Fibroblast of lung (primary cell): ENCODE measurements at regions not wholly inside any gene's neighbourhood (a gene's known extent, or its start where the extent isn't known, plus 50 kb on each side); places are given as distances from the start of the nearest gene placed in this dataset.

Experiments used
- DNase-seq, 2 donors: peaks; one replicate each; pipeline versions ENCODE4 v3.0.0 to v3.0.0-alpha.2; 2010; ENCODE audit warnings: low read depth in 2 of 2
- H2AFZ ChIP-seq: 2 replicates; pipeline ENCODE4 v1.5.1; 2012; ENCODE audit warnings: low read length, control low read depth, inconsistent platforms
- H3K27ac ChIP-seq: 2 replicates; pipeline ENCODE4 v1.5.1; 2011; ENCODE audit warnings: low read length, control low read depth; ENCODE audit not compliant: insufficient read depth
- H3K27me3 ChIP-seq: 2 replicates; pipeline ENCODE4 v1.5.1; 2011; ENCODE audit warnings: mild to moderate bottlenecking, low read length; ENCODE audit not compliant: control insufficient read depth, insufficient read depth
- H3K36me3 ChIP-seq: 2 replicates; pipeline ENCODE4 v1.5.1; 2011; ENCODE audit warnings: low read length; ENCODE audit not compliant: control insufficient read depth, insufficient read depth
- H3K4me1 ChIP-seq: 2 replicates; pipeline ENCODE4 v1.5.1; 2011; ENCODE audit warnings: low read length; ENCODE audit not compliant: control insufficient read depth, insufficient read depth; ENCODE audit errors: extremely low read depth
- H3K4me2 ChIP-seq: 2 replicates; pipeline ENCODE4 v1.5.1; 2011; ENCODE audit warnings: low read length, control low read depth; ENCODE audit not compliant: insufficient read depth; ENCODE audit errors: extremely low read depth
- H3K4me3 ChIP-seq, 4 experiments: fragments of 200-600 bp in 1 of 4; sonication (generic) in 1 of 4; replicated peaks in 1 of 4; 2 replicates each; pipeline ENCODE4 v1.5.1; 2011 to 2016; ENCODE audit warnings: low read length in 4 of 4, low read depth in 3 of 4, mild to moderate bottlenecking in 3 of 4, control low read depth in 2 of 4, inconsistent platforms in 1 of 4, mixed read lengths in 1 of 4; ENCODE audit not compliant: insufficient read depth in 1 of 4; ENCODE audit errors: control extremely low read depth in 1 of 4
- H3K79me2 ChIP-seq: 2 replicates; pipeline ENCODE4 v1.5.1; 2012; ENCODE audit warnings: mild to moderate bottlenecking, low read length, inconsistent platforms; ENCODE audit not compliant: control insufficient read depth, insufficient read depth
- H3K9ac ChIP-seq: 2 replicates; pipeline ENCODE4 v1.5.1; 2011; ENCODE audit warnings: mild to moderate bottlenecking, low read length, control low read depth; ENCODE audit not compliant: insufficient read depth
- H3K9me3 ChIP-seq: 2 replicates; pipeline ENCODE4 v1.5.1; 2012; ENCODE audit warnings: low read depth, low read length; ENCODE audit not compliant: control insufficient read depth, insufficient read depth
- H4K20me1 ChIP-seq: 2 replicates; pipeline ENCODE4 v1.5.1; 2011; ENCODE audit warnings: low read length; ENCODE audit not compliant: control insufficient read depth, insufficient read depth; ENCODE audit errors: extremely low read depth
- EZH2 ChIP-seq: IDR thresholded peaks from 2 replicates; pipeline ENCODE4 v1.5.1; 2012; ENCODE audit warnings: low read length, control low read depth, mild to moderate bottlenecking; ENCODE audit errors: missing control alignments
- TF ChIP-seq, protein P1 (sequence below), 2 donors: IDR thresholded peaks in 1 of 2; conservative IDR thresholded peaks in 1 of 2; 1 replicate in 1 of 2; 2 replicates in 1 of 2; pipeline ENCODE4 v1.5.1; 2011 to 2012; ENCODE audit warnings: low read length in 2 of 2, control low read depth in 1 of 2, inconsistent platforms in 1 of 2, low read depth in 1 of 2, mild to moderate bottlenecking in 1 of 2

DNA sequence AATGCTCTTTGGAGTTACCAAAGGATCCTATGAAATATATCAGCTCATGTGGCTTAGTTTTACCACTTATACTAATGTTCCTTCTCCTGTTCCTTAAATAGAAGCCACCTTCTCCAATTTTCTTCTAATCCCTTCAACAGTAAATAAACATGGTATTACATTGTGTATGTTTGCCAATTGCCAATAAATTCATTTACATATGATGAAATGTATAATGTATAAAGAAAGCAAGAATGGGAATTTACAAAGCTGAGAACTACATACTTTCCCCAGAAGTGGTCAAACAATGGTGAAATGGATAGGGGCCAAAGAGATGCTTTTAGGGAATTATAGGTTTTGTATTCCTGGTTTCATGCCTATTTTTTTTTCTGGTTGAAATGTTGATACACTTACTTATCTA is 894.2 kb upstream of the CRIM1 start:
- Histone ChIP-seq H3K4me3 (no peak overlapping the region), H2AFZ (no peak overlapping the region), H3K27me3 (no peaks in the 10 kb centered on the region), H3K9me3 (no peaks in the 10 kb centered on the region), H3K9ac (no peak overlapping the region), H4K20me1 (no peaks in the 10 kb centered on the region), H3K4me2 (no peak overlapping the region), H3K27ac (no peak overlapping the region), H3K79me2 (no peaks in the 10 kb centered on the region), H3K4me1 (peaks cover 2% of the 10 kb centered on the region), H3K36me3 (no peaks in the 10 kb centered on the region)
- no peak for DNase-seq
- TF ChIP-seq EZH2: no peak
- TF ChIP-seq, protein P1, sequence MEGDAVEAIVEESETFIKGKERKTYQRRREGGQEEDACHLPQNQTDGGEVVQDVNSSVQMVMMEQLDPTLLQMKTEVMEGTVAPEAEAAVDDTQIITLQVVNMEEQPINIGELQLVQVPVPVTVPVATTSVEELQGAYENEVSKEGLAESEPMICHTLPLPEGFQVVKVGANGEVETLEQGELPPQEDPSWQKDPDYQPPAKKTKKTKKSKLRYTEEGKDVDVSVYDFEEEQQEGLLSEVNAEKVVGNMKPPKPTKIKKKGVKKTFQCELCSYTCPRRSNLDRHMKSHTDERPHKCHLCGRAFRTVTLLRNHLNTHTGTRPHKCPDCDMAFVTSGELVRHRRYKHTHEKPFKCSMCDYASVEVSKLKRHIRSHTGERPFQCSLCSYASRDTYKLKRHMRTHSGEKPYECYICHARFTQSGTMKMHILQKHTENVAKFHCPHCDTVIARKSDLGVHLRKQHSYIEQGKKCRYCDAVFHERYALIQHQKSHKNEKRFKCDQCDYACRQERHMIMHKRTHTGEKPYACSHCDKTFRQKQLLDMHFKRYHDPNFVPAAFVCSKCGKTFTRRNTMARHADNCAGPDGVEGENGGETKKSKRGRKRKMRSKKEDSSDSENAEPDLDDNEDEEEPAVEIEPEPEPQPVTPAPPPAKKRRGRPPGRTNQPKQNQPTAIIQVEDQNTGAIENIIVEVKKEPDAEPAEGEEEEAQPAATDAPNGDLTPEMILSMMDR (conservative IDR thresholded peaks at IDR 0.05 in 1 of 2, IDR thresholded peaks at IDR 0.05 in 1 of 2; ENCODE audit: low read depth in 1 of 2, low read length in 2 of 2): no peak

DNA sequence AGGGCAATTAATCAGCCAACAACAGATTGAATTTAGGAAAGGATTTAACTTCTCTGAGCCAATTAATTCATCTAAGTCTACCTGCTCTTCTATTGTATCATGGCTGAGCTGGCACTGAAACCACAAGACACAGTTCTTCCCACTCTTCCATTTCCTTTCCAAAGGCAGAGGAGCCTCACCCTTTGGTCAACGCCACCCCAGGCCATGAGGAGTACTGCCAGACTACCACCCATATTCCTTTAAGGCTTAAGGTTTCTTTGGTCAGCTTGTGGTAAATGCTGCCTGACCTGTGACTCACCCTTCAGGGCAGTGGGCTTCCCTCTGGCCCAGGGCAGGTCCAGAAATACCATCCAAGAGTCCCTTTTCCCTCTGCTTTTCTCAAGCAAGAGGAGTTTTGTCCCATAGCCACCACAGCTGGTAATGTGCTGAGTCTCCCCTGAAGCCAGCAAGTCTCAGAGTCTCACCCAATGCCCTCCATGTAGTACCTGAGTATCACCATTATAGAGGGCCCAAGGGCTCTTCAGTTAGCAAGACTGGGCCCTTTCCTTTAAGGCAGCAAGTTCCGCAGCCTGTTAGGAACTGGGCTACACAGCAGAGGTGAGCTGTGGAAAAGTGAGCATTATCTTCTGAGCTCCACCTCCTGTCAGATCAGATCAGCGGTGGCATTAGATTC is 900.5 kb upstream of the CRIM1 start:
- H3K27ac ChIP-seq: no peak overlapping the region
- no peak overlapping the region for H3K9ac ChIP-seq
- H4K20me1 ChIP-seq: no peaks in the 10 kb centered on the region
- no peaks in the 10 kb centered on the region for H3K36me3 ChIP-seq
- H3K9me3 ChIP-seq: no peaks in the 10 kb centered on the region
- peak in 1 of 2 donors; percentile 42 for DNase-seq
- H2AFZ ChIP-seq: no peak overlapping the region
- no peak overlapping the region for H3K4me2 ChIP-seq
- no peak for TF ChIP-seq EZH2
- TF ChIP-seq, protein P1 (conservative IDR thresholded peaks at IDR 0.05 in 1 of 2, IDR thresholded peaks at IDR 0.05 in 1 of 2; ENCODE audit: low read depth in 1 of 2, low read length in 2 of 2): peak in 1 of 2 donors; percentile 11
- no peaks in the 10 kb centered on the region for H3K79me2 ChIP-seq
- no peak overlapping the region for H3K4me3 ChIP-seq
- no peaks in the 10 kb centered on the region for H3K4me1 ChIP-seq
- H3K27me3 ChIP-seq: no peaks in the 10 kb centered on the region

DNA sequence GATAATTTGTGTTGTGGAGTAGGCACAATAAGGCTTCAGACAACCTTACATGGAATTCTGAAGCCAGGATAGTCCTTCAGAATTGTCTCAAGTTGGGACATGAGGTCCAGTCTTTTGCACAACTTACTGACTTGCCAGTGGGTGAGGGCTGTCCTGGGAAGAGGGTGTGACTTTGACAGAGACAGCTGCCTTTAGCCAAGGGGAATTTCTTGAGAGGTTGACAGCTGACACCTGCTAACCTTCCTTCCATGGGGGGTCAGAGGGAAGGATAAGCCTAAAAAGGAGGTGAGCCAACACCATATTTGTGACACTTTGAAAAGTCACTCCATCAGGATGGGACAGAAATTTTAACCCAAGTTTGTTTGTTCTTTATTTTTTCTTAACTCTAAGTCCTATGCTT is 907.8 kb upstream of the CRIM1 start:
- H3K4me3 ChIP-seq: no peak overlapping the region
- no peak overlapping the region for H3K27ac ChIP-seq
- no peaks in the 10 kb centered on the region for H4K20me1 ChIP-seq
- no peak overlapping the region for H3K4me2 ChIP-seq
- no peak overlapping the region for H3K9ac ChIP-seq
- H3K36me3 ChIP-seq: no peaks in the 10 kb centered on the region
- H3K79me2 ChIP-seq: no peaks in the 10 kb centered on the region
- DNase-seq: no peak
- no peaks in the 10 kb centered on the region for H3K4me1 ChIP-seq
- H3K27me3 ChIP-seq: no peaks in the 10 kb centered on the region
- TF ChIP-seq, protein P1 (conservative IDR thresholded peaks at IDR 0.05 in 1 of 2, IDR thresholded peaks at IDR 0.05 in 1 of 2; ENCODE audit: low read depth in 1 of 2, low read length in 2 of 2): no peak
- TF ChIP-seq EZH2: no peak
- H2AFZ ChIP-seq: no peak overlapping the region
- H3K9me3 ChIP-seq: no peaks in the 10 kb centered on the region
